ENCODE measurements at regions not wholly inside any gene's neighbourhood (a gene's known extent, or its start where the extent isn't known, plus 50 kb on each side); places are given as distances from the start of the nearest gene placed in this dataset.

- H3K4me3 Mint-ChIP-seq: no peak overlapping the region
- peak in 2 of 35 experiments; percentile 16 to 18 for DNase-seq
- ChIA-PET CTCF (interaction anchor here (1.1 to 1.8 kb wide), 2 partner anchors 9 to 228 kb away, joined by 3 to 5 read pairs; no protein-coding TSS in a partner anchor), POLR2A (interaction anchor here in 1 of 2 donors (0.6 kb wide), 1 partner anchor 16 kb away, joined by 4 read pairs; no protein-coding TSS in a partner anchor)
- no peak overlapping the region for H3K27ac ChIP-seq (ENCODE audit: low read length)
- no peak overlapping the region for H3K4me3 ChIP-seq (ENCODE audit: control insufficient read depth in 1 of 2, extremely low read depth in 1 of 2, low read length in 1 of 2)
- H3K27me3 Mint-ChIP-seq: peaks cover 0 to 4% of the 10 kb centered on the region in 2 donors
- peaks cover 1 to 13% (median 5%) of the 10 kb centered on the region in 3 donors for H3K4me1 Mint-ChIP-seq
- no peaks in the 10 kb centered on the region for H3K4me1 ChIP-seq (ENCODE audit: control insufficient read depth in 1 of 2, extremely low read depth in 1 of 2, insufficient read depth in 2 of 2, low read length in 2 of 2)
- H3K27me3 ChIP-seq (replicated peaks in 1 of 2; ENCODE audit: control insufficient read depth in 2 of 2, extremely low read depth in 1 of 2, insufficient read depth in 2 of 2, low read length in 1 of 2): peaks cover 0 to 10% of the 10 kb centered on the region in 2 experiments
- no peak for ATAC-seq (replicated peaks in 1 of 4)
- H3K36me3 Mint-ChIP-seq: no peaks in the 10 kb centered on the region
- H3K36me3 ChIP-seq (ENCODE audit: control insufficient read depth in 2 of 2, extremely low read depth in 1 of 2, insufficient read depth in 1 of 2, low read length in 1 of 2): no peaks in the 10 kb centered on the region
- no peaks in the 10 kb centered on the region for H3K9me3 ChIP-seq
- no peak overlapping the region for H3K27ac Mint-ChIP-seq
- WGBS (ENCODE audit: insufficient coverage): 100% methylated on average over 10 of the region's 15 CpGs
- H3K9me3 Mint-ChIP-seq: peaks cover 0 to 4% (median 0%) of the 10 kb centered on the region in 3 donors
Observed at GRCh38 chr10:124222318-124222987, 129.1 kb upstream of the CHST15 start.

GRCh38 chr10:124221356-124222317 lies 128.2 kb upstream of the CHST15 start:
- Mint-ChIP-seq H3K36me3 (no peaks in the 10 kb centered on the region), H3K9me3 (peaks cover 0 to 4% (median 0%) of the 10 kb centered on the region in 3 donors), H3K27me3 (peaks cover 0 to 6% of the 10 kb centered on the region in 2 donors), H3K4me1 (peaks cover 1 to 6% (median 5%) of the 10 kb centered on the region in 3 donors), H3K27ac (no peak overlapping the region), H3K4me3 (no peak overlapping the region)
- ATAC-seq (replicated peaks in 1 of 4) (no peak), DNase-seq (no peak)
- 27% methylated on average over 6 of the region's 22 CpGs for WGBS (ENCODE audit: insufficient coverage)
- Histone ChIP-seq H3K4me1 (ENCODE audit: control insufficient read depth in 1 of 2, extremely low read depth in 1 of 2, insufficient read depth in 2 of 2, low read length in 2 of 2) (no peaks in the 10 kb centered on the region), H3K9me3 (no peaks in the 10 kb centered on the region), H3K4me3 (ENCODE audit: control insufficient read depth in 1 of 2, extremely low read depth in 1 of 2, low read length in 1 of 2) (no peak overlapping the region), H3K27me3 (replicated peaks in 1 of 2; ENCODE audit: control insufficient read depth in 2 of 2, extremely low read depth in 1 of 2, insufficient read depth in 2 of 2, low read length in 1 of 2) (peaks cover 0 to 10% of the 10 kb centered on the region in 2 experiments), H3K36me3 (ENCODE audit: control insufficient read depth in 2 of 2, extremely low read depth in 1 of 2, insufficient read depth in 1 of 2, low read length in 1 of 2) (no peaks in the 10 kb centered on the region), H3K27ac (ENCODE audit: low read length) (no peak overlapping the region)
- CTCF ChIA-PET: interaction anchor here (1.1 to 1.8 kb wide), 2 partner anchors 10 to 227 kb away, joined by 3 to 5 read pairs; no protein-coding TSS in a partner anchor
- POLR2A ChIA-PET: no interaction called here

DNA sequence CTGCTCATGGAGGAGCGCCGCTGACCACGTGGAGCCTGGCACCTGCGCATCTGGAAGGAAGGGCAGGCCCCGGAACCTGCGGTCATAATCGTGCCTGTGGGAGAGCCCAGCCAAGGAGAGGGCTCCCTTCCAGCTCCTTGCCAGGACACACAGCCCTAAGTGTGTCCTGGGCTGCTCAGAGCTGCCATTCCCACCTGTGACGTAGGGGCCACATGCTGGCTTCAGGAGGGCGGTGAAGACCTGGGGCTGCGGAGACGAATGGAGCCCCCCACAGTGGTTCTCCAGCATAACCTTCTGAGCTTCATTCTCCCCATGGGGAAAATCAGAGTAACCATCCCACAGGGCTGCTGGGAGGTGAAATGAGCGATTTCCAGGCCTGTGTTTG lies 127.6 kb upstream of the CHST15 start:
- CTCF ChIA-PET: no interaction called here
- Mint-ChIP-seq H3K36me3 (no peaks in the 10 kb centered on the region), H3K4me1 (peaks cover 1 to 5% (median 3%) of the 10 kb centered on the region in 3 donors), H3K9me3 (peaks cover 0 to 3% (median 0%) of the 10 kb centered on the region in 3 donors), H3K27me3 (peaks cover 0 to 6% of the 10 kb centered on the region in 2 donors), H3K27ac (no peak overlapping the region), H3K4me3 (no peak overlapping the region)
- Histone ChIP-seq H3K4me3 (ENCODE audit: control insufficient read depth in 1 of 2, extremely low read depth in 1 of 2, low read length in 1 of 2) (no peak overlapping the region), H3K36me3 (ENCODE audit: control insufficient read depth in 2 of 2, extremely low read depth in 1 of 2, insufficient read depth in 1 of 2, low read length in 1 of 2) (no peaks in the 10 kb centered on the region), H3K27me3 (replicated peaks in 1 of 2; ENCODE audit: control insufficient read depth in 2 of 2, extremely low read depth in 1 of 2, insufficient read depth in 2 of 2, low read length in 1 of 2) (peaks cover 0 to 10% of the 10 kb centered on the region in 2 experiments), H3K27ac (ENCODE audit: low read length) (no peak overlapping the region), H3K9me3 (no peaks in the 10 kb centered on the region), H3K4me1 (ENCODE audit: control insufficient read depth in 1 of 2, extremely low read depth in 1 of 2, insufficient read depth in 2 of 2, low read length in 2 of 2) (no peaks in the 10 kb centered on the region)
- POLR2A ChIA-PET: no interaction called here
- 61% methylated on average over 8 of the region's 12 CpGs for WGBS (ENCODE audit: insufficient coverage)
- no peak for ATAC-seq (replicated peaks in 1 of 4)
- peak in 1 of 35 experiments; percentile 19 for DNase-seq

- Histone ChIP-seq H3K9me3 (no peaks in the 10 kb centered on the region), H3K27ac (ENCODE audit: low read length) (no peak overlapping the region), H3K27me3 (replicated peaks in 1 of 2; ENCODE audit: control insufficient read depth in 2 of 2, extremely low read depth in 1 of 2, insufficient read depth in 2 of 2, low read length in 1 of 2) (peaks cover 0 to 10% of the 10 kb centered on the region in 2 experiments), H3K36me3 (ENCODE audit: control insufficient read depth in 2 of 2, extremely low read depth in 1 of 2, insufficient read depth in 1 of 2, low read length in 1 of 2) (no peaks in the 10 kb centered on the region), H3K4me1 (ENCODE audit: control insufficient read depth in 1 of 2, extremely low read depth in 1 of 2, insufficient read depth in 2 of 2, low read length in 2 of 2) (no peaks in the 10 kb centered on the region), H3K4me3 (ENCODE audit: control insufficient read depth in 1 of 2, extremely low read depth in 1 of 2, low read length in 1 of 2) (no peak overlapping the region)
- peaks cover 0 to 6% of the 10 kb centered on the region in 2 donors for H3K27me3 Mint-ChIP-seq
- H3K4me3 Mint-ChIP-seq: no peak overlapping the region
- no peak for ATAC-seq (replicated peaks in 1 of 4)
- CTCF ChIA-PET: no interaction called here
- H3K27ac Mint-ChIP-seq: no peak overlapping the region
- H3K36me3 Mint-ChIP-seq: no peaks in the 10 kb centered on the region
- H3K4me1 Mint-ChIP-seq: peaks cover 0 to 5% (median 1%) of the 10 kb centered on the region in 3 donors
- DNase-seq: no peak
- no peaks in the 10 kb centered on the region for H3K9me3 Mint-ChIP-seq
- 73% methylated on average over 6 of the region's 6 CpGs for WGBS (ENCODE audit: insufficient coverage)
- POLR2A ChIA-PET: no interaction called here
Observed at GRCh38 chr10:124220547-124220946, 127.1 kb upstream of the CHST15 start.

DNA sequence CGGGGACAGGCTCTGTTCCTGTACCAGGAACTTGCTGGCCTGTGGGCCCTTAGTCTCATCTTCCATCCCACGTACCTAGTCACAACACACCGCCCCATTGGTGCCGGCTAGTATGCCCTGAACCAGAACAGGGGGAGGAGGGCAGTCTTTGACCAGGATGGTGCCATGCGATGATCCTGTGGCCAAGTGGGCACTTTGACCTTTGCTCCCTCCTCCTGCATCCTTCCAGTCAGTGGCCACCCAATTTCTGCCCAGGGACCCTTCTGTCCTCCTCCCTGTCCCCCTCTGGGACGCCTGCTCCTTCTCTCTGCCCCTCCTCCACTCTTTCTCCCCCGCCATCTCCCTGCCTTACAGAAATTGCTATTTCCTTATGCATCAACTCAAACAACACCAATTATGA lies 126.3 kb upstream of the CHST15 start:
- no peak overlapping the region for H3K4me3 Mint-ChIP-seq
- Histone ChIP-seq H3K27ac (ENCODE audit: low read length) (no peak overlapping the region), H3K27me3 (replicated peaks in 1 of 2; ENCODE audit: control insufficient read depth in 2 of 2, extremely low read depth in 1 of 2, insufficient read depth in 2 of 2, low read length in 1 of 2) (peaks cover 0 to 10% of the 10 kb centered on the region in 2 experiments), H3K4me1 (ENCODE audit: control insufficient read depth in 1 of 2, extremely low read depth in 1 of 2, insufficient read depth in 2 of 2, low read length in 2 of 2) (no peaks in the 10 kb centered on the region), H3K4me3 (ENCODE audit: control insufficient read depth in 1 of 2, extremely low read depth in 1 of 2, low read length in 1 of 2) (no peak overlapping the region), H3K9me3 (no peaks in the 10 kb centered on the region), H3K36me3 (ENCODE audit: control insufficient read depth in 2 of 2, extremely low read depth in 1 of 2, insufficient read depth in 1 of 2, low read length in 1 of 2) (no peaks in the 10 kb centered on the region)
- no peaks in the 10 kb centered on the region for H3K9me3 Mint-ChIP-seq
- no peak overlapping the region for H3K27ac Mint-ChIP-seq
- no peak for ATAC-seq (replicated peaks in 1 of 4)
- ChIA-PET CTCF (interaction anchor here in 1 of 2 donors (0.7 kb wide), 1 partner anchor 227 kb away, joined by 3 read pairs; no protein-coding TSS in a partner anchor), POLR2A (no interaction called here)
- DNase-seq: no peak
- WGBS (ENCODE audit: insufficient coverage): 63% methylated on average over 5 of the region's 7 CpGs
- H3K27me3 Mint-ChIP-seq: peaks cover 0 to 6% of the 10 kb centered on the region in 2 donors
- peaks cover 0 to 5% (median 1%) of the 10 kb centered on the region in 3 donors for H3K4me1 Mint-ChIP-seq
- no peaks in the 10 kb centered on the region for H3K36me3 Mint-ChIP-seq

DNA sequence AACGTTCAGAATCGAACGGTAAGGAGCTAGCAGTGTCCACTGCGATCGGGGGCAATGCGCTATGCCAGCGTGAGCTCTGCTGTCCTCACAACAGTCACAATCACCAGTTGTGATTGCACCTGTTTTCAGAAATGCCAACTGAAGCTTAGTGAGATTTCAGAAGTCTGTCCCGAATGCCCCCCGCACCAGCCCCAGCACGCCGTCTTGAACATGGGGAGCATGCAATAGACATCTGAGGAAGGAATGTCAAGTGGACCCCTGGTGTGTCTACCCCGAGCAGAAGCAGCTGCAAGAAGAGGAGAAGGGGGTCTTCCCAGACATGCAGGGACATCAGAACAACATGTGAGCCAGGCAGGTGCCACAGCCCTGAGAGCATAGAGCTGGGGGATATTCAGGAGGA lies 125.7 kb upstream of the CHST15 start:
- H3K27ac Mint-ChIP-seq: no peak overlapping the region
- H3K27me3 ChIP-seq (replicated peaks in 1 of 2; ENCODE audit: control insufficient read depth in 2 of 2, extremely low read depth in 1 of 2, insufficient read depth in 2 of 2, low read length in 1 of 2): peaks cover 0 to 10% of the 10 kb centered on the region in 2 experiments
- no peaks in the 10 kb centered on the region for H3K9me3 ChIP-seq
- H3K4me3 ChIP-seq (ENCODE audit: control insufficient read depth in 1 of 2, extremely low read depth in 1 of 2, low read length in 1 of 2): no peak overlapping the region
- ChIA-PET CTCF (interaction anchor here in 1 of 2 donors (0.6 kb wide), 1 partner anchor 11 kb away, joined by 3 read pairs; no protein-coding TSS in a partner anchor), POLR2A (no interaction called here)
- no peak overlapping the region for H3K27ac ChIP-seq (ENCODE audit: low read length)
- no peaks in the 10 kb centered on the region for H3K36me3 Mint-ChIP-seq
- WGBS (ENCODE audit: insufficient coverage): 90% methylated on average over 12 of the region's 12 CpGs
- H3K36me3 ChIP-seq (ENCODE audit: control insufficient read depth in 2 of 2, extremely low read depth in 1 of 2, insufficient read depth in 1 of 2, low read length in 1 of 2): no peaks in the 10 kb centered on the region
- no peak for ATAC-seq (replicated peaks in 1 of 4)
- no peak overlapping the region for H3K4me3 Mint-ChIP-seq
- H3K4me1 Mint-ChIP-seq: peaks cover 0 to 5% (median 1%) of the 10 kb centered on the region in 3 donors
- no peaks in the 10 kb centered on the region for H3K4me1 ChIP-seq (ENCODE audit: control insufficient read depth in 1 of 2, extremely low read depth in 1 of 2, insufficient read depth in 2 of 2, low read length in 2 of 2)
- no peak for DNase-seq
- H3K27me3 Mint-ChIP-seq: peaks cover 0 to 6% of the 10 kb centered on the region in 2 donors
- H3K9me3 Mint-ChIP-seq: no peaks in the 10 kb centered on the region

All from T-cell (primary cell).